SIG-M5 treated with dmso at 0.1 percent for 504 hours (cell line): ENCODE measurements at regions not wholly inside any gene's neighbourhood (a gene's known extent, or its start where the extent isn't known, plus 50 kb on each side); places are given as distances from the start of the nearest gene placed in this dataset.

Source experiments
- DNase-seq: peaks from one replicate; lab custom pipeline; 2025; ENCODE audit not compliant: unreplicated experiment; lab: John Stamatoyannopoulos, UW

GRCh38 chr11:45365961-45366618 is 79.9 kb upstream of the SYT13 start:
- DNase-seq, result no peak

DNA sequence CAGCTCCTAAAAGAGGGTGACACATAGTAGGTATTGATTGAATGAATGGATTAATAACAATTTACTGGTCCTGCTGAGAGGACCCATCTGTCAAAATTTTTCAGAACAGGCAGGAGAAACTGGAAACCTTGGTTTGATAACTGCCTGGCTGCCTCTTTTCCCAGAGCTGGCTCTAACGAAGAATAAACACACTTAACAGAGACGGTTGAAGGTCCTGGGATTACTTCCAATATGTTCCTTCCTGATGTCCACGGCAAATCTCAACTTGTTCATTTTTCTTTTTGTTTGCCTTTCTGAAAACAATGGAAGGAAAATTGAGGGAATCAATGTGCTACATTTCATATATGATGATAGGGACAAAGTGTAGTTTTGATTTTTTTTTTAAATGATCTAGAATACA is 76.5 kb upstream of the SYT13 start:
- DNase-seq, result no peak

DNA sequence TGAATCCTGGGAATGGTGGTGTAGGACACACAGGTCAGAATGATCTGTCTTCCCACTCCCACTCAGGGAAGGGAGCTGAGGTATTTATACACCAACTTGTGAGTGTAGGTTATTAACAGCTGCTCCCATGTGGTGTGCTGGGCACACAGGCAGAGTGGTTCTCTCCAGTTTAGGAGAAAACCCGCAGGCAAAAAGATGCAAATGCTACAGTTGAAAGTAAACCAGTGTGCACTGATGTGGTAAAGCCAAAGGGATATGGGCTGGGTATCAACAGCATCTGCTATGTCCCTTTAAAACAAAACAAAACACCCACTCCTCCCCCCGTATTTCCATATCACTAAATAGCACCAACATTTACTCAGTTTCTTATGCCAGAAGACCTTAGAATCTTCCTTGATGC is 75.4 kb upstream of the SYT13 start:
- no peak for DNase-seq

GRCh38 chr11:45355706-45356041 is 69.5 kb upstream of the SYT13 start:
- no peak for DNase-seq

DNA sequence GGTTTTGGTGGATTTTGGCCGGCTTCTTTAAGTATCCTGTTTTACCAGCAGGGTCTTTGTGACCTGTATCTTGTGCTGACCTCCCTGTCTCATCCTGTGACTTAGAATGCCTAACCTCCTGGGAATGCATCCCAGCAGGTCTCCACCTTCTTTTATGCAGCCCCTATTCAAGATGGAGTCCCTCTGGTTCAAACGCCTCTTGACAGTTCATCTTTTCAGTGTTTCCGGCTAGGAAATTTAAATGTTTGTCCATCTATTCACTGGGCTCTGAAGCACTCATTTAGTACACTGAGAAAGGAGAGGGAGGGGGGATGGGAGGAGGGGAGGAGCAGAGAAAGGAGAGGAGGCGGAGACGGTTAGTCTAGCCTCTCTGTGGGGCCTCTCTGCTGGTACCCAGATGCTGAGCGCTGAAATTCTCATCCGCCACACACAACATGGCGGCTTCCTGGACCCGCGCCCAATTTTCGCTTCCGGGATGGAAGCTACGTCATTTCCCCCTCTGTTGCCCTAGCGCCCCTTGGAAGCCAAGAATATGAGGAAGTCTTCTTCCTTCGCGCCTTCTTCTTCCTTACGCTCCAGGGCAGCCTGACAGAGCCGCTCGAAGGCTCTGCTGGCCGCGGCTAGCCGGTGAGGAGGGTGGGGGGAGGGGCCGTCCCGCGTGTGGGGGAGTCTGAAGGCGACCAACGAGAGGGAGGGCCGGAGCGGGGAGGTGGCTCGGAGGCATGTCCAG is 69.0 kb upstream of the SYT13 start:
- peak; percentile 52 for DNase-seq

GRCh38 chr11:45348729-45349128 is 62.6 kb upstream of the SYT13 start:
- no peak for DNase-seq

GRCh38 chr11:45347348-45348082 is 61.4 kb upstream of the SYT13 start:
- DNase-seq, result no peak

DNA sequence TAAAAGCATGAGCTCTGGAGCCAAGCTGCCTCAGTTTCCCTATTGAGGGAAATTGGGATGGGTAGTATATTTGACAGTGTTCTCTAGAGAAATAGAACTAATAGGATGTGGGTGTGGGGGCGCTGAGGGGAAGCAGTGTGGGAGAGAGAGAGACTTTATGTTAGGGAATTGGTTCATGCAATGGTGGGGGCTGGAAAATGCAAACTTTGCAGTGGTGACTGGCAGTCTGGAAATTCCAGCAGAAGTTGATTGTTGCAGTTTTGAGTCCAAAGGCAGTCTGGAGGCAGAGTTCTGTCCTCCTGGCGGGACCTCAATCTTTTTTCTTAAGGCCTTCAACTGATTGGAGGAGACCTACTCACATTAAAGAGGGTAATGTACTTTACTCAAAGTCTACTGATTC is 59.4 kb upstream of the SYT13 start:
- no peak for DNase-seq

DNA sequence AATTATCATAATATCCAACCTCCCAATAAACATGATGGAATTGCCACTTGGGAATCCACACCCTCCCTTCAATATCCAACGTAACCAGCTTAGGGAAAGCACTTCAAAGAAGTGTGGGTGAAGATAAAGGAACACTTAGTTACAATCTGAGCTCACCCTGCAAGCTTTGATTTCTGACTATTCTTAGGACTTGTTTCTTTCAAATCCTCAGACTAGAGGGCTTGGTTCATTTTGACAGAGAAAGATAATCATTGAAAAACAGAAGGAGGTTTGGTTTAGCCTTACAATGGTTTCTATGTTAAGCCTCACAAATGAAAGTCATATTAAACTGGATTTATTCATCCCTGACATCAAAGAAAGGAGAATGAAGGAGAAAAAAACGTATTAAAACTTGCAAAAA is 57.9 kb upstream of the SYT13 start:
- DNase-seq, result no peak

DNA sequence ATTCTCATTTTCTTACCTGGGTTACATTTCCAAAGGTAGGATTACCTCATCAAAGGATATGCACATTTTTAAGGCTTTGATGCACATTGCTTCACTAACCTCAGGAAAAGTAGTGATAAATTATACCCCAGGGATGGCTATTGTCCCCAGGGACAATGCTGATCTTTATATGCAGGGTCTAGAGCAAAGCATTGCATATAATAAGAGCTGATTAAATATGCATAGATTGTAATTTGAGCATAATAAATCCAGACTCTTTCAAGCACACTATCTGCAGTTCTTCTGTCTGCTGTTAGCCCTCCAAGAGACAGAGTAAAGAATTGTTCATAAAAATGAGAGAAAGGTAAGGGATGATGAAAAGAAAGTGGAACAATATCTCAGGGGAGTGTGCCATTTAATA is 57.3 kb upstream of the SYT13 start:
- DNase-seq, result no peak

DNA sequence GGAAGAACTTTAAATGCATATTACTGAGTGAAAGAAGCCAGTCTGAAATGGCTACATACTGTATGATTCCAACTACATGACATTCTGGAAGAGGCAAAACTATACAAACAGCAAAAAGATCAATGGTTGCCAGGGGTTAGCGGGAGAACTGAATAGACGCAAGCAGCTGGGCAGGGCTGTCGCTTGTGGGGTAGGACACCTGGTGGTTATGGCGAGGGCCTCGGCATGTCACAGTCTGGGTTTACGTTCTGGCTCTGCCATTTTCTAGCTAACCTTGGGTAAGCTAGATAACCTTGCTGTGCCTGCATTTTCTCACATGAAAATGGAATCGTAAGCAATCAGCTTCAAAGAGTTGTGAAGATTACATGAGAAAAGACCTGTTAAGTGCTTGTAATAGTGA is 55.2 kb upstream of the SYT13 start:
- no peak for DNase-seq

GRCh38 chr11:45339729-45340519 is 53.8 kb upstream of the SYT13 start:
- DNase-seq, result peak; percentile 79

DNA sequence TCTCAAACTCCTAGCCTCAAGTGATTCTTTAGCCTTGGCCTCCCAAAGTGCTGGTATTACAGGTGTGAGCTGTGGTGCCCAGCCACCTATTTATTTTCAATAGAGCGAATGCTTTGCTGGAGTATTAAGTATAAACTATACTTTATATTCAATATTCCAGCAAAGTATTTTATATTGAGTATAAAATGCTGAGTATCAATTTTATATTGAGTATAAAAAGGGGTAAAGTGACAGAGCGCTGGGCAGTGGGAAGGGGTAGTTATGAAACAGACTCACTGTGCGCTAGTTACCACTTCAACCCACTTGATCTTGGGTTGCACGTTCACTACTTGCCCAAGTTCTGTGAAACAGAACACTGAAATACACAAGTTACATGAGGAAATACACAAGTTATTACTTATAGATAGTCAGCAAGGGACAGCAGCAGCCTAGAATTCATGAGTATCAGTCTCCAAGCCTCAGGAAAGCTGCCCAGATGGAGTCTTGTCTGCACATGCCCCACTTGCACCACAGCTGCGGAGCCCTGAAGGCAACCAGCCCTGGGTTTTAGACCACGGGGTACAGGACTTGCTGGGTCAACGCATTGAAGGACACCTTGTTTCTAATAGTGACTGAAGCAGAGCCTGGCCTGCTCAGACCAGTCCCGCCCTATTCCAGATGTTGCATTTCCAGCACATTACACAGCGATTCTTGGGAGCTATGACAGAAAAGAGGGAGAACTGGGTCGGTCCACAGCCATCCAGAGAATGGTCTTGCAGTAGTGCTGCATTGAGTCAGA is 51.6 kb upstream of the SYT13 start:
- DNase-seq, result no peak

DNA sequence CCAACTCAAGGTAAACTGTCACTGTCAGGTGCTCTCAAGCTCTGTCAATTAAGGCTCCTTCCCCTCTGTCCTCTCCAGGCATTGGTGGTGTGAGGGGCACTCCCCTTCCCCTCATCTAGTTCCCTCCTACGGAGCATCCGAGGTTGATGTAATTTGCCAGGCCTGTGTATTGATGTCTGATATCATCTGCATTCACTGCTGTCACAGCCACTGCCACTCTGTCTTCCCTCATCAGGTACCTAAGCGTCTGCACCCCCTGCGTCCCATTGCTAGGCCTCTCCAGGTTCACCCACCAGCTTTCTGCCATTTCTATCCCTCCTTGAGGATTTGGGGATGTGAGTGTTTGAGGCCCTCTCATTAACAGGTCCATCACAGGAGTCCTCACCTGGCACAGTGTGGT is 50.0 kb upstream of the SYT13 start:
- DNase-seq, result no peak
